ENCODE measurements at regions not wholly inside any gene's neighbourhood (a gene's known extent, or its start where the extent isn't known, plus 50 kb on each side); places are given as distances from the start of the nearest gene placed in this dataset.
"Not testable (repeated sequence)": the region's sequence is repeated elsewhere in the genome, so short reads cannot be mapped to it uniquely, and the experiment has no call there.

DNA sequence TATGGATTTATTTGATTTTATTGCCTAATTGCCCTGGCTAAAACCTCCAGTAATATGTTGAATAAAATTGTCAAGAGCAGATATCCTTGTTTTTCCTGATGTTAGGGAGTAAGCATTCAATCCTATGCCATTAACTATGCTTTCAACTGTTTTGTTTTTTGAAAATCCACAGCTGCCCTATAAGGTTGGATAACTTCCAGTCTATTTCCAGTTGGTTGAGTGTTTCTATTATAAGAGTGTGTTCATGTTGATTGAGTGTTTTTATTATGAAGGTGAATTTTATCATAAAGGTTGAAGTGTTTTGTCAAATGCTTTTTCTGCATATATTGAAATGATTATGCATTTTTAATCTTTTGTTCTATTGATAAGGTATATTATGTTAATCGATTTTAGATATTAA lies 149.9 kb upstream of the SCN7A start:
- Histone ChIP-seq H3K4me2 (ENCODE audit: low read length) (no peak overlapping the region), H2AFZ (ENCODE audit: low read length) (no peak overlapping the region), H3K36me3 (ENCODE audit: insufficient read depth, low read length) (no peaks in the 10 kb centered on the region), H3K4me1 (ENCODE audit: insufficient read depth, low read length, poor library complexity, severe bottlenecking) (no peaks in the 10 kb centered on the region), H3K79me2 (ENCODE audit: insufficient read depth, low read depth, low read length) (no peaks in the 10 kb centered on the region), H3K9me2 (ENCODE audit: insufficient read depth, low read length) (no peaks in the 10 kb centered on the region), H3K4me3 (ENCODE audit: low read depth, low read length, poor library complexity, severe bottlenecking) (no peak overlapping the region), H4K20me1 (ENCODE audit: insufficient read depth, low read length) (no peaks in the 10 kb centered on the region), H3K27ac (ENCODE audit: low read depth, low read length, poor library complexity, severe bottlenecking) (no peak overlapping the region), H3K9me3 (ENCODE audit: low read length) (no peaks in the 10 kb centered on the region)
- intact Hi-C loops (cut with micrococcal nuclease; ENCODE audit: unreplicated experiment): no loop called here
- no peak for DNase-seq (ENCODE audit: low spot score)
- TF ChIP-seq EZH2phosphoT487 (IDR thresholded peaks at IDR 0.05; ENCODE audit: borderline replicate concordance, low read depth, low read length): no peak
- TF ChIP-seq, protein P1, sequence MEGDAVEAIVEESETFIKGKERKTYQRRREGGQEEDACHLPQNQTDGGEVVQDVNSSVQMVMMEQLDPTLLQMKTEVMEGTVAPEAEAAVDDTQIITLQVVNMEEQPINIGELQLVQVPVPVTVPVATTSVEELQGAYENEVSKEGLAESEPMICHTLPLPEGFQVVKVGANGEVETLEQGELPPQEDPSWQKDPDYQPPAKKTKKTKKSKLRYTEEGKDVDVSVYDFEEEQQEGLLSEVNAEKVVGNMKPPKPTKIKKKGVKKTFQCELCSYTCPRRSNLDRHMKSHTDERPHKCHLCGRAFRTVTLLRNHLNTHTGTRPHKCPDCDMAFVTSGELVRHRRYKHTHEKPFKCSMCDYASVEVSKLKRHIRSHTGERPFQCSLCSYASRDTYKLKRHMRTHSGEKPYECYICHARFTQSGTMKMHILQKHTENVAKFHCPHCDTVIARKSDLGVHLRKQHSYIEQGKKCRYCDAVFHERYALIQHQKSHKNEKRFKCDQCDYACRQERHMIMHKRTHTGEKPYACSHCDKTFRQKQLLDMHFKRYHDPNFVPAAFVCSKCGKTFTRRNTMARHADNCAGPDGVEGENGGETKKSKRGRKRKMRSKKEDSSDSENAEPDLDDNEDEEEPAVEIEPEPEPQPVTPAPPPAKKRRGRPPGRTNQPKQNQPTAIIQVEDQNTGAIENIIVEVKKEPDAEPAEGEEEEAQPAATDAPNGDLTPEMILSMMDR (conservative IDR thresholded peaks at IDR 0.05; ENCODE audit: low read length): no peak
- CTCF ChIA-PET (ENCODE audit: unreplicated experiment): no interaction called here
- POLR2A ChIA-PET: interaction anchor here (0.8 kb wide), 1 partner anchor 9 kb away, joined by 3 read pairs; no protein-coding TSS in a partner anchor
- BruUV-seq (replicated peaks): no TSS peak

DNA sequence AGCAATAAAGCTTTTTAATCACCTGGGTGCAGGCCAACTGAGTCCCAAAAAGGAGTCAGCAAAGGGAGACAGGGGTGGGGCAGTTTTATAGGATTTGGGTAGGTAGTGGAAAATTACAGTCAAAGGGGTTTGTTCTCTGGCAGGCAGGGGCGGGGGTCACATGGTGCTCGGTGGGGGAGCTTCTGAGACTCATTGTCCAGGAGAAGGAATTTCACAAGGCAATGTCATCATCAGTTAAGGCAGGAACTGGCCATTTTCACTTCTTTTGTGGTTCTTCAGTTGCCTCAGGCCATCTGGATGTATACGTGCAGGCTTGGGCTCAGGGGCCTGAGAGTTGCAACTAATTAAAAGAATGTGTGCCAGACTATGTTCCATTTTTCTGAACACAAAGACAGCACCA lies 147.5 kb upstream of the SCN7A start:
- H3K4me1 ChIP-seq (ENCODE audit: insufficient read depth, low read length, poor library complexity, severe bottlenecking); intact Hi-C loops (cut with micrococcal nuclease; ENCODE audit: unreplicated experiment); BruUV-seq (replicated peaks); CTCF ChIA-PET (ENCODE audit: unreplicated experiment); H3K4me3 ChIP-seq (ENCODE audit: low read depth, low read length, poor library complexity, severe bottlenecking); H3K9me2 ChIP-seq (ENCODE audit: insufficient read depth, low read length); H3K9me3 ChIP-seq (ENCODE audit: low read length); H2AFZ ChIP-seq (ENCODE audit: low read length); DNase-seq (ENCODE audit: low spot score); H3K4me2 ChIP-seq (ENCODE audit: low read length); POLR2A ChIA-PET; H4K20me1 ChIP-seq (ENCODE audit: insufficient read depth, low read length); H3K36me3 ChIP-seq (ENCODE audit: insufficient read depth, low read length); H3K79me2 ChIP-seq (ENCODE audit: insufficient read depth, low read depth, low read length); H3K27ac ChIP-seq (ENCODE audit: low read depth, low read length, poor library complexity, severe bottlenecking): not testable (repeated sequence)

DNA sequence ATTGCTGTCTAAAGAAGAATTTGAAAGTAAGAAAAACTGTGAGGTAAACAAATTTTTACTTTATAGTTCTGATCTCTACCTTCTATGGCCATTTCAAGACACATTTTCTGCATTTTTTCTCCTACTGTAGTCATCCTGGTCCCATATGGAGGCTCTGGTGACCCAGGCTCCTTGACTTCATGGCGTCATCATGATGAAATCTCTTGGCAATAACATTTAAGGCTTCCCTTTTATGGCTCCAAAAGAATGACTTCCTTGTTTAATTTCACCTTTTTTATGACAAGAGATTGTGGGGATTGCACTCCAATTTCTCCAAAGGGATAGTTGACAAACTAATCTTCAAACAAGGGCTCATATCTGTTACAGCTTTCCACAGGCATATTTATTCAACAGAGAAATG lies 143.0 kb upstream of the SCN7A start:
- H3K9me3 ChIP-seq (ENCODE audit: low read length): no peaks in the 10 kb centered on the region
- H3K79me2 ChIP-seq (ENCODE audit: insufficient read depth, low read depth, low read length): no peaks in the 10 kb centered on the region
- H3K9me2 ChIP-seq (ENCODE audit: insufficient read depth, low read length): no peaks in the 10 kb centered on the region
- no peak overlapping the region for H2AFZ ChIP-seq (ENCODE audit: low read length)
- no TSS peak for BruUV-seq (replicated peaks)
- CTCF ChIA-PET (ENCODE audit: unreplicated experiment): no interaction called here
- no peak for TF ChIP-seq EZH2phosphoT487 (IDR thresholded peaks at IDR 0.05; ENCODE audit: borderline replicate concordance, low read depth, low read length)
- TF ChIP-seq, protein P1 (conservative IDR thresholded peaks at IDR 0.05; ENCODE audit: low read length): no peak
- no peak overlapping the region for H3K4me2 ChIP-seq (ENCODE audit: low read length)
- intact Hi-C loops (cut with micrococcal nuclease; ENCODE audit: unreplicated experiment): no loop called here
- H3K27ac ChIP-seq (ENCODE audit: low read depth, low read length, poor library complexity, severe bottlenecking): no peak overlapping the region
- no peaks in the 10 kb centered on the region for H3K4me1 ChIP-seq (ENCODE audit: insufficient read depth, low read length, poor library complexity, severe bottlenecking)
- DNase-seq (ENCODE audit: low spot score): no peak
- POLR2A ChIA-PET: no interaction called here
- no peak overlapping the region for H3K4me3 ChIP-seq (ENCODE audit: low read depth, low read length, poor library complexity, severe bottlenecking)
- no peaks in the 10 kb centered on the region for H3K36me3 ChIP-seq (ENCODE audit: insufficient read depth, low read length)
- H4K20me1 ChIP-seq (ENCODE audit: insufficient read depth, low read length): no peaks in the 10 kb centered on the region
